ENCODE measurements at regions not wholly inside any gene's neighbourhood (a gene's known extent, or its start where the extent isn't known, plus 50 kb on each side); places are given as distances from the start of the nearest gene placed in this dataset.
A peak's percentile ranks its signal among the peaks of the same experiment; 100 is the strongest.

GRCh38 chr11:86119077-86119476 is 50.2 kb upstream of the PICALM start:
- DNase-seq (ENCODE audit: low spot score): peak; percentile 17

Measured in mucosa of gallbladder (tissue), 1 donor.